Activated CD4-positive, alpha-beta T cell treated with anti-CD3 and anti-CD28 coated beads, Interleukin-2, Interleukin-4, amounts not matched to agents 100 ng/mL and 50 ng/mL, durations not matched to agents 16 hours and 8 hours (primary cell): ENCODE measurements at regions not wholly inside any gene's neighbourhood (a gene's known extent, or its start where the extent isn't known, plus 50 kb on each side); places are given as distances from the start of the nearest gene placed in this dataset.
"Not testable (repeated sequence)": the region's sequence is repeated elsewhere in the genome, so short reads cannot be mapped to it uniquely, and the experiment has no call there.

Experiments used
- DNase-seq: peaks from one replicate; pipeline ENCODE4 v3.0.0-alpha.2; 2020; ENCODE audit warnings: low spot score

DNA sequence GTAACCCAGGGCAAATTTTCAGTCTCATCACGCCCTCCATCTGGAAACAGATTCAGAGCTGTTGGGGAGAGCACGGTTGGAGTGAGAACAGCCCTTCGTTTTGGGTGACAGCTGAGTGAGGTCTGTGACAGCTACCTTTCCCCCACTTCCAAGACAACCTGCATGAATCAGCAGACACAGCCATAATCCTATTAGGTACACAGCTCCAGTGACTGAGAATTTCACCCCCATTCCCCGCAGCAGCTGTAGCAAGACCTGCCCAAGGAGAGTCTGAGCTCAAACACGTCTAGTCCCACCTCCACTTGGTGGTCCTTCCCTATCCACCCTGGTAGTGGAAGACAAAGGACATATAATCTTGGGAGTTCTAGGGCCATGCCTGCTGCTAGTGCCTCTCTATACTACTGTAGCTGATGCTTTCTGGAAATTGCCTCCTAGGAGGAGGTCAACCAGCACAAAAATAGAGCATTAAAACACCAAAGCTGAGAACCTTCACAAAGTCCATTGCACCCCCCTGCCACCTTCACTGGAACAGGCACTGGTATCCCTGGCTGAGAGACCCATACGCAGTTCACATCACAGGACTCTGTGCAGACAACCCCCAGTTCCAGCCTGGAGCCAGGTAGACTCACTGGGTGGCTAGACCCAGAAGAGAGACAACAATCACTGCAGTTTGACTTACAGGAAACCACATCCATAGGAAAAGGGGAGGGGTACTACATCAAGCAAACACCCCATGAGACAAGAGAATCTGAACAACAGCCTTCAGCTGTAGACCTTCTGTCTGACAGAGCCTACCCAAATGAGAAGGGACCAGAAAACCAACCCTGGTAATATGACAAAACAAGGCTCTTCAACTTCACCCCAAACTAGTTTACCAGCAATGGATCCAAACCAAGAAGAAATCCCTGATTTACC is 448.6 kb upstream of the CBLB start:
- DNase-seq = no peak

DNA sequence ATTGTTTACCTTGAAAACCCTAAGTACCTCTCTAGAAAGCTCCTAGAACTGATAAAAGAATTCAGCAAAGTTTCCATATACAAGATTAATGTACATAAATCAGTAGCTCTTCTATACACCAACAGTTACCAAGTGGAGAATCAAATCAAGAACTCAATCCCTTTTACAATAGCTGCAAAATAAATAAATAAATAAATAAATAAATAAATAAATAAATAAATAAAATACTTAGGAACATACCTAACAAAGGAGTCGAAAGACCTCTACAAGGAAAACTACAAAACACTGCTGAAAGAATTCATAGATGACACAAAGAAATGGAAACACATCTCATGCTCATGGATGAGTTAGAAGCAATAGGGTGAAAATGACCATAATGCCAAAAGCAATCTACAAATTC is 452.6 kb upstream of the CBLB start:
- not testable (repeated sequence) for DNase-seq

DNA sequence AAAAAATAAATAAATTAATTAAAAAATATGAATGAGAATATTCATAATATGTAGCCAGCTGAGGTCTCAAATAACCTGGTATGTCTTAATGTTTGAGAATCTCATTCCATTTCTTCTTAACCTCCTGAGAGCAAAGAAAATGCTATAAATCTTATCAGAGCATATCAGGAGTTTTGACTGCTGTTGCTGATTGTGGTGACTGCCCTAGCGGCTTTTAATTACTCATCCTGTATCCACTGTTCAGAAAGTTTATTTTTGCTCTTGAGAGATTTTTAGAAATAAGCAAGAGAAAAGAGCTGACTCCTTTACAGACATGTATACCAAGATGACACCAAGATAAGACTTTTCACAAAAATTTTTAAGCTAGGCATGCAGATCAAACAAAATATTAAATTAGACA is 454.8 kb upstream of the CBLB start:
- no peak for DNase-seq

DNA sequence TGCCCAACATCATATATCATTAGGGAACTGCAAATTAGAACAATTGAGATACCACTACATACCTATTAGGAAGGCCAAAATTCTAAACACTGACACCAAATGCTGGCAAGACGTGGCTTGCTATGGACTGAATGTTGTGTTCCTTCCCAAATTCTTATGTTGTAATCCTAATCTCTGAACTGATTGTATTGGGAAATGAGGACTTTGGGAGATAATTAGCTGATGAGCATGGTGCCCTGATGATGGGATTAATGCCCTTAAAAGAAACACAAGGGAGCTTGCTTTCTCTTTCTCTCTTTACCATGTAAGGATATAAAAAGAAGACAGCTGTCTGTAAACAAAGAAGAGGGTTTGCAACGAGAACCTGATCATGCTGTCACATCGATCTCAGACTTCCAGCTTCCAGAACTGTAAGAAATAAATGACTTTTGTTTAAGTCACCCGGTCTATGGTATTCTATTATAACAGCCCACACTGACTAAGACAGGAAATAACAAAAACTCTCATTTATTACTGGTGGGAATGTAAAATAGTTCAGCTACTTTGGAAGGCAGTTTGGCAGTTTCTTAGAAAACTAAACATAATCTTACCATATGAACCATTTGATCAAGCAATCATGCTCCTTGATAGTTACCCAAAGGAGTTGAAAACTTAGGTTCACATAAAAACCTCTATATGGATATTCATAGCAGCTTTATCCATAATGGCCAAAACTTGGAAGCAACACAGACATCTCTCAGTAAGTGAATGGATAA is 458.3 kb upstream of the CBLB start:
- DNase-seq = no peak

DNA sequence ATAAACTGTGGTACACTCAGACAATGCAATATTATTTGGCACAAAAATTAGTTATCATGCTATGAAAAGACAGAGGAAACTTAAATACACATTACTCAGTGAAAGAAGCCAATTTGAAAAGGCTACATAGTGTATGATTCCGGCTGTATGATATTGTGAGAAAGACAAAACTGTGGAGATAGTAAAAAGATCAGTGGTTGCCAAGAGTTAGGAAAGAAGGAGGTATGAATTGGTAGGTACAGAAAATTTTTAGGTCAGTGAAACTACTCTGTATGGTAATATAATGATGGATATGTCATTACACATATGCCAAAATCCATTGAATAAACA is 458.8 kb upstream of the CBLB start:
- no peak for DNase-seq

DNA sequence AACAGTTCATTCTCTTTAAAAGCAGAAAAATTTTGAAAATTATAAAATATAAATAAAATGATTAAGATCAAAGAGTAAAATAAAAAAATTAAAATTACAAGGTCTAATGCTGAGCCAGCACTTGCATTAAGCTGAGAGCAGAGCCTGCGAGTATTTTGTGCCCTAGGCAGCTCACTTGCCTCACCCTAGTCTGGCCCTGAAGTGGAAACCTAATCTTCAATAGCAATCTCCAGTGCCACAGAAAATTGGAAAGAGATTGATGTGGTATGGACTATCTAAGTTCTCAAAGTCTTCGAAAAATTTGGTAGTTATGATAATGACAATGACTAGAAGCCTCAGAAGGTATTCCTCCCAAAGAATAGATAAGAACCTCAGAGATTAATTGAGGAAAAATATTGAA is 459.4 kb upstream of the CBLB start:
- DNase-seq = no peak

DNA sequence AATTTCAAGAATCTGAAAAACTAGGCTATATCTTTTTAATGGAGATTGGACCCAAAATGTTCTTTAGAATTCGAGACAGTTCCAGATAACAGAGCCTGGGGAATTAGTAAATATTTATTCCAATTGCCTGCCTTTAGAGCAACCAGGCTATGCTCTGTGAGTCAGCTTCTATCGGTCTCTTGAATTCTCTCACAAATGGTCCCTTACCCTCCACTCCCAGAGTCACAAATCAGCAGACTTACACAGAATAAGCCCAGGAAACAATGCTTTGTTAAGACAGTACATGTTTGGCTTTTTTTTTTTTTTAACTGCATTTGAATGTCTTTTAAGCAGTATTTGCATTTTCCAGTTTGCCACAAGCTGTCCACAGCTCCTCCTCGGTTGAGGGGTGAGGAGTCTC is 460.7 kb upstream of the CBLB start:
- DNase-seq = no peak

DNA sequence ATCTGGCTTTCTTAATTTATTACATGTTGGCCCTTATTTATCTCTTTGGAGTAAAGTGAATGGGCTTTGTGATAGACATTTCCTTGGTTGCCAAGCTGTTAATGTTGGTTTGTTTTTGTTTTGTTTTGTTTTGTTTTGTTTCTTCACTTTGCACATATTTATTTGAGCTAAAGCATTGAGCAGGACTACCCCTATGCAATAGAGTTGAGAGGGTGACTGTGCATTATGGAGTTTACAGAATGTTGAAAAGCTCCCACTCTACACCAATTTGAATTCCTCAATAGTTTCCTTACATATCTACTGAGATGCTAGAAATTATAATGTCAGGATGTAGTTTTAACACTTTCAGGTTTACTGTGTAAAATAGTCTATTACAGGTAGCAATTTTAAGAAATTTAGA is 462.8 kb upstream of the CBLB start:
- DNase-seq = no peak

DNA sequence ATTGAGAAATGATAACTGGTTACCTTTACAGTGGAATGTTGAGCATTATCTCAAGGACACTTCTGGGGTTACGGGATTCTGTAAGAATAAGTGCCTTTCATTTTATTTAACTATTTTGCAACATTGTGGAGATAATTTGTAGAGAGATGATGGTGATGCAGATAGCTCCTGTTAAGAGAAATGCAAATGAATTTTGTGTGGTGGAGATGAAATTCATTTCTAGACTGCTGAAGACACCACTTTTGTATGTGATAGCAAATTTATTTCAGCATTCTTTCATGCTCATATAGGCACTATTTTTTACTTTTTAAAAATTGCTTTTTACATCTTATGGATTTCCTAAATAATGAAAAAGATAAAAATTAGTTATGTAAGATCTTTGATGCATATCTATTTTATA is 463.3 kb upstream of the CBLB start:
- peak; percentile 75 for DNase-seq

DNA sequence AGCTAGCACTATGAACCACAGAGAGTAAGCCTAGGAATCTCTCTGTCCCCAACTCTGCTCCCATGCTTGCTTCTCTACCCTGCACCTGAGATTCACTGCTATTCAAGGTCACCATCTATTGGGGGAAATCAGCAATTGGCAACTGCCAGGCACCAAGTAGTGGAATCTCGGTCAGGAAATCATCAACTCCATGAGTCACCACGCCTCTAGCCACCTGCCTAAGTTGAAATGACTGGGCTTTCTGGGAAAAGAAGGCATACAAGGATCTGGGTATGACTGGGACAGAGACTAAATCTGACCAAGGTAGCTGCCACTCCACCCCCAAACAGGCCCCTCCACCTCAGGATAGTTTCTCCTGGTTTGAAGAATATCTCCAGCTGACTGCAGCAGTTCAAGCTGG is 464.1 kb upstream of the CBLB start:
- DNase-seq = peak; percentile 95

DNA sequence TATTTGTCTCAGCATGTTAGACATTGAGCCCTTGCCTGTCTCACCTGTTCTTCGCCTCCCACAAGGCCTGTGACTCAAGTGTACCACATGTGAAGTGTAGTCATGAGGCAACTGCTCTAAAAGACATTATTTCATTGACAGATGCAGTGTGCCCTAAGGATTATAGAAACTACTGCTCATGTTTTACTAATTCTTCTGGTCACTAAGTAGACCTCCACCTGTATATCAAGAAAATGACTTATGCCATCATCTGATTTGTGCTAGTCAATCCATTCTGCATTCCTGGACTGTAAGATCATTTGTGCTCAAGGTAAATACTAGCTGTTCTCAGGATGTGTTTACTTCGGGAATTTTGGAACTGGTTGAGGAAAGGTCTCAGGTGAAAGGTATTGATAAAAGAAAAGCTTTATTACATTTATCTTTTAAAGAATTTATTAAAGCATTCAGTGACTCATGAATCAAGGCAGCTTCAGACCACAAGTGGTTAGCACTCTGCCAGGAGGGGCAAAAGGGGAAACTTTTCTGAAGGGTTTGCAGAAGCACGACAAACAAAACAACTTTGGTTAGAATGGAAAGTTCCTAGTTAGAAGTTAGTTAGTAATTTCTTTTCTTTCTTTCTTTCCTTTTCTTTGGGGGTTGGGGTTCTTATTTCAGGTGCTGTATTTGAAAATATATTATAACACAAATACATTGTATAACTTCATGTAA is 465.3 kb upstream of the CBLB start:
- DNase-seq = peak; percentile 82

DNA sequence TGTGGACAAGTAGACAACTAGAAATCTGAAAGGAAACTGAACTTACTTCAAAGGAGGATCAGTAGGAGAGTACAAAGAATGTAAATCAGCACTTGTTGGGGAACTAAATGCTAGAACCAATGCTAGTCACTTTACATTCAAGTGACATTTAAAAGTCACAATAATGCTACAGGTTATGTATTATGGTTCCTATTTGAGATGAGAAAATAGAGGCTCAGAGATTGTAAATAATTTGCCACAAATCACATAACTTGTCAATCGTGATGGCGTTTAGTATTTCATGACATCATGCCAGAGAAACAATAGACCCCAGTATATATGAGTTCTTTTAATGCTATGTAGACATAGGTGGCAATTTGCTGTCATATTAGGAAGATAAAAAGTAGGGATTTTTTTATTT is 467.8 kb upstream of the CBLB start:
- no peak for DNase-seq

DNA sequence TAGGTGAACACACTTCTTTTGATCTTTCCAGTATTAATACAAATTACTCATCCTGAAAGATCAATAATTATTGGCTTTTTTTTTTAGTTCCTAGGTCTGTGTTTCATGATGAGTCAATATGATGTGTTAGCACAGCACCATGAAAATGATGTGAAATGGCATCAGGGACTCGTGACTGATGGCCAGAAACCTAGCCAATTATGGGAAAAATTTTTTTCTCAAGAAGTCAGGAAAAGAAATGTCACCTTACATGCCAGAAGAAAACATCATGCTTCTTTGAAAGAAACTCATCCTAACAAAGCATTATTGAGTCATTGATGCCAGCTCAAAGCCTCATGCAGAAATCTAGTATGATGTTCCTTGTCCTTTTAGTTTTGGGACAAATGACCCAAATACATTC is 468.3 kb upstream of the CBLB start:
- DNase-seq = peak; percentile 67

DNA sequence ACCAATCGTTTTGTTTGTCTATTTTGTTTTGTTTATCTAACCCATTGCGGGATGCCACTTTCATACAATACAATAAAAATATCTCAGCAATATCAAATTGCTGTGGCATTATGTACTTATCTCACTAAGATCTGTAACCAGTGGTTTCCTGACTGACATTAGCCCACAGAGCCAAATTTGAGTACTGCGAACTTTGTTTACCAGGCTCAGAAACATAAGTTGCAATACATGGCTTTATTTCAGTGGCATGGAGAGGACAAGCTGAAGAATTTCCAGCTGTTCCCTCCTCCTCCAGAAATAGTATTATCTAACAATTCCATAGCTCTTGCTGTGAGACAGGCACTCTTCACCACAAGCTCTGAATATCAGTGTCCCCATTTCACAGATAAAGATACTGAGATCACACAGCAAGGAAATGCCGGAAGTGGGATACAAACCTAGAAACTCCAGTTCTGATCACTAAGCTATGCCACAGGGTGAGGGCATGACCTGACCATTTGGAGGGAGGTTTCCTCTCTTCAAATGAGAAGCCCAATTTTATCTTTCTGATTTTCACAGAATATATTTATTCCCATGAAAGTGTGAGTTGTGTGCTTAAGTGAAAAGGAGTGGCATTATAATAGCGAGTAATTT is 469.9 kb upstream of the CBLB start:
- DNase-seq = peak; percentile 67

DNA sequence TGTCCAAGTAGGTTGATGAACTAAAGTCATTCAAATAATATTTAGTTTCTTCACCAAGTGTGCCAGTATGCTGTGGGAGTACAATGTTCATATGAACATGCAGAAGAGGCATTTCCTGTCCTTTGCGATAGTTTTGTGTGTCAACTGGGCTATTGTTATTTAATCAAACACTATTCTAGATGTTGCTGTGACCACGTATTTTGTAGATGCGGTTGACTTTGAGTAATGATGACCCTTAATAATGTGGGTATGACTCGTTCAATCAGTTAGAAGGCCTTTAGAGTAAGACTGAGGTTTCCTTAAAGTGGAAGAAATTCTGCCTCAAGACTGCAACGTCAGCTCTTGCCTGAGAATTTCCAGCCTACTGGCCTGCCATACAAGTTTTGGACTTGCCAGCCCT is 470.7 kb upstream of the CBLB start:
- DNase-seq = no peak

DNA sequence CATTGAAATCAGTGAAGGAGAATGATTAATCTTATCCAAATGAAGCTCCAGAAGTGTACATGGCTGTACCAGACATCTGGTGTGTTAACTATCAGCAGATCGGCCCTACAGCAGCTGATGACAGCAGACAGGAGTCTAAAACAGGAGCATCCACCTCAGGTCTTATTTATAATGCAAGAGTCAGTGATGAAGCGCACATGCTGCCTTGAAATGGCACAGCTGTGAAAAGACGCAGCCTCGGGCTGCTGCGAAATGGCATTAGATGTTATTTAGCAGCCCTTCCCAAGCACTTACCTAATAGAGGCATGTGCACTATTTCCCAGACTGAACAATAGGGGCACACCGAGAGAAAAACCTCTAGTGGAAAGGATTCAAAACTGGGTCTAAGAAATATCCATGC is 472.3 kb upstream of the CBLB start:
- DNase-seq = no peak

DNA sequence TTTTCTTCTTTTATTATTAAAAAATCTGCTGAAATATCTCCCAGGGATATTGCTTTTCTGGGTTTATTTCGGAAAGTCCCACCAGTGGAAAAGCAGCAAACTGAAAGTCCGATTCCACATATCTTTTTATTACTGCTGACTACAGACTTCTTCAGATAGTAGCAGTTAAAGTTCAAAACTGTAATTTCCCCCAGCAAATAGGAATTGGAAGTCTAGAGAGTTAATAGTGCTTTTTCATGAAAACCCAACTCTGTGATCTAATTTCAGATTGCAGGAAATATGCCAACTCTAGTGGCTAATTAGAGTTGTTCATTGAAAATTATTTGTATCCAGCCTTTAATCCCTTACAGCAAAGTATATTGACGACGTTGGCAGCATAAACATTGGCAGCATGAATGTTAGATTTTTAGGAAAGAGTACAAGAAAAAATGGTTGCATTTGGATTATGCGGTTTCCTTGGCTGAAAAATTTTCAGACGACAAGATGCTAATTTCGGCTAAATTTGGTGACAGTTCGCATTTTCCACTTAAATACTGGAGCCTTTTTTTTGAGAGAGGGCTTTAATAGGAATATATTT is 472.9 kb upstream of the CBLB start:
- DNase-seq = no peak

DNA sequence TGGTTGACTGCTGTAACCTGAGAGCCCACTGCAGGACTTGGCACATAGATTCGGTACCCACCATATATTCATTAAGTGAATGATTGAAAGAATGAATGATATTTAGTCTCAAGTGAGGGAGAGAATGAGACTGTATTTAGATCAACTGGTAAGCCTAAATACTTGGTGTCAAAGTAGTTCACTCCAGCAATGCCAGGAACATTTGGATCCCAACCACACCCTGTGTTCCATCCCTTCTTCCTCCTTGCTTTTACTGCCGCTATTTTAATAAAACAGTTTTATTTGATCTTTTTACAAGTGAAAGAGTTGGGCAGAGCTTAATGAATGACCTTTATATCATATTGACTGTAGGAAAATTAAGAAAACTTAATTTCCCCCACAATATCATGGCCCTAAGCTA is 473.6 kb upstream of the CBLB start:
- no peak for DNase-seq

DNA sequence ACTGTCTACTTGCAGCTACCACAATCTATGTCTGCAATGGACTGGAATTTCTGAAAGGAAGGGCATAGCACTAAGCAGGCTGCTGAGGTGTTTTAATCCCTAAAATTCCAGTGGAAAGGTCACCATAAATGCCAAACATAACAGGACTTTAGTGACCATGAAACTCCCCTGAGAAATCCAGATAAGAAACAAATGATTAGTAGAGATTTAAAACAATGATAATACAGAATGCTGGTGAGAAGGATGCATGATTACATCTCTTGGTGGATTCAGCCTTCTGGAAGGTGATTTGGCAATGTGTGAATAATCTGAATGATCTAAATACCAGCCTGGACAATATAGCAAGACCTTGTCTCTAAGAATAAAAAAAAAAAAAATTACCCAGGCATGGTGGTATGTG is 475.0 kb upstream of the CBLB start:
- DNase-seq = no peak

DNA sequence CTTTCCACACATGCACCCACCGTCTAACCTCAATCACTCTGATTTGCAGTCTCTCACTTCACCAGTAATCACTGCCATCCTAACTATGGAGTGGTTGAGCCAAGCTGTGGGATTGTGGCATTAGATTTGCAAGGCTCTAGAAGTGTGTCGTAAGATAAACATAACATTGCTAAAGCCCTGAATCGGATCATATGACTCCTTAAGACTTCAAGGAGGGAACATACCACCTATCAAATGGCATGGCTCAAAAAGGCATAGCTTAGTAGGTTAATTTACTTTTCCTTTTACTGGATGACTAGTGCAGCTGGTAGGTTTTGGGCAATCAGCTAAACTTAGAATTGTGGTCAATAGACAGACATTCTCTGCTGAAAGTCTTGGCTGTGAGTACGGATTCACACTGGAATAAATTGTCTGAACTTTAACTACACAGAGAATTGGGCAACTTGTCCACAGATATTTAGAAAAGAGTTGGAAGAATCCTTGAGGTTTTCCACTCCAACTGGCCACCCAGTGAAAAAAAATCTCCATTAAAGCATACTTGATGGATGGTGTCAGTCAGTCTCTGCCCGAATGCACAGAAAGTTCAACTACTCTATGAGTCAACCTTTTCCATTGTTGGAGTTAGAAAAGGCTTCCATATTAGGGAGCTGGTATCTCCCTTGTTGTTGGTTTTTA is 476.7 kb upstream of the CBLB start:
- DNase-seq = no peak

DNA sequence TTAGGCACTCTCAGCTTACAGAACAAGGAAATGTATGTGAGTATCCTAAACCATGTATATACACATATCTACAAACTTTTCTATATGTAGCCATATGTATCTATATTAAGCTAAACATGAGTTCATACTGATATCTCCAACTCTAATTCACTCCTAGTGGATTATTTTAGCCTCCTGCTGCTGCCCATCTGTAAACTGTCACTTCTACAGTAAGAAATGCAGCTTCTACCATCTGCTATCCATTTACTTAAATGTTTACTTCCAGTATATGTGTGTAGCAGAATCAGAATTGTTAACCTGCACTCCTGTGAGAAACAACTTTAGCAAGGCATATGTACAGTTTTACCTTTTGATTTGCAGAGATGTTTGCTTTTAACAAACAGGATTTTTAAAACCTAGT is 478.5 kb upstream of the CBLB start:
- DNase-seq = no peak
